ENCODE measurements at regions not wholly inside any gene's neighbourhood (a gene's known extent, or its start where the extent isn't known, plus 50 kb on each side); places are given as distances from the start of the nearest gene placed in this dataset.
"Not testable (repeated sequence)": the region's sequence is repeated elsewhere in the genome, so short reads cannot be mapped to it uniquely, and the experiment has no call there.

DNA sequence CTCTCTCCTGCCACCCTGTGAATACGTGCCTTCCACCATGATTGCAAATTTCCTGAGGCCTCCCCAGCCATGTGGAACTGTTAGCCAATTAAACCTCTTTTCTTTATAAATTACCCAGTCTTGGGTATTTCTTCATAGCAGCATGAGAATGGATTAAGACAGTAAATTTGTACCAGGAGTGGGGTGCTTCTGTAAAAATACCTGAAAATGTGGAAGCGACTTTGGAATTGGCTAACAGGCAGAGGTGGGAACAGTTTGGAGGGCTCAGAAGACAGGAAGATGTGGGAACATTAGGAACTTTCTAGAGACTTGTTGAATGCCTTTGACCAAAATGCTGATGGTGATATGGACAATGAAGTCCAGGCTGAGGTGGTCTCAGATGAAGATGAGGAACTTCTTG, 74.3 kb upstream of the FOXE1 start:
- TF ChIP-seq FOXK2 (IDR thresholded peaks at IDR 0.05); SP1 (IDR thresholded peaks at IDR 0.05); BHLHE40 (IDR thresholded peaks at IDR 0.05; ENCODE audit: borderline replicate concordance); FOXA1 (IDR thresholded peaks at IDR 0.05); ELF4 (IDR thresholded peaks at IDR 0.05); LEF1 (IDR thresholded peaks at IDR 0.05; ENCODE audit: borderline replicate concordance): not testable (repeated sequence)
